GM10248 (cell line): ENCODE measurements at regions not wholly inside any gene's neighbourhood (a gene's known extent, or its start where the extent isn't known, plus 50 kb on each side); places are given as distances from the start of the nearest gene placed in this dataset.

Experiments
- CTCF ChIA-PET: fragments of 300-600 bp; sonication (Branson Sonifier 250); formaldehyde crosslinking; extraction: SDS; loops from one replicate; lab custom pipeline; 2021; ENCODE audit warnings: antibody characterized with exemption; lab: Yijun Ruan, JAX
- POLR2A ChIA-PET: fragments of 350-650 bp; sonication (Branson Sonifier 250); formaldehyde crosslinking; extraction: SDS; loops from one replicate; lab custom pipeline; 2020; ENCODE audit warnings: antibody characterized with exemption; lab: Yijun Ruan, JAX
- DNase-seq: peaks from one replicate; pipeline ENCODE4 v3.0.0; 2012; ENCODE audit errors: extremely low spot score
- CTCF ChIP-seq: IDR thresholded peaks from 2 replicates; pipeline ENCODE4 v1.5.1; 2012; ENCODE audit warnings: mild to moderate bottlenecking, low read depth; ENCODE audit errors: extremely low read depth, missing control alignments, control extremely low read depth

GRCh38 chr3:25043749-25044148 is 384.3 kb upstream of the RARB start:
- CTCF ChIA-PET = interaction anchor here (2.5 kb wide), 1 partner anchor 11 kb away, joined by 26 read pairs; no protein-coding TSS in a partner anchor
- no peak for TF ChIP-seq CTCF
- no peak for DNase-seq
- POLR2A ChIA-PET = no interaction called here

DNA sequence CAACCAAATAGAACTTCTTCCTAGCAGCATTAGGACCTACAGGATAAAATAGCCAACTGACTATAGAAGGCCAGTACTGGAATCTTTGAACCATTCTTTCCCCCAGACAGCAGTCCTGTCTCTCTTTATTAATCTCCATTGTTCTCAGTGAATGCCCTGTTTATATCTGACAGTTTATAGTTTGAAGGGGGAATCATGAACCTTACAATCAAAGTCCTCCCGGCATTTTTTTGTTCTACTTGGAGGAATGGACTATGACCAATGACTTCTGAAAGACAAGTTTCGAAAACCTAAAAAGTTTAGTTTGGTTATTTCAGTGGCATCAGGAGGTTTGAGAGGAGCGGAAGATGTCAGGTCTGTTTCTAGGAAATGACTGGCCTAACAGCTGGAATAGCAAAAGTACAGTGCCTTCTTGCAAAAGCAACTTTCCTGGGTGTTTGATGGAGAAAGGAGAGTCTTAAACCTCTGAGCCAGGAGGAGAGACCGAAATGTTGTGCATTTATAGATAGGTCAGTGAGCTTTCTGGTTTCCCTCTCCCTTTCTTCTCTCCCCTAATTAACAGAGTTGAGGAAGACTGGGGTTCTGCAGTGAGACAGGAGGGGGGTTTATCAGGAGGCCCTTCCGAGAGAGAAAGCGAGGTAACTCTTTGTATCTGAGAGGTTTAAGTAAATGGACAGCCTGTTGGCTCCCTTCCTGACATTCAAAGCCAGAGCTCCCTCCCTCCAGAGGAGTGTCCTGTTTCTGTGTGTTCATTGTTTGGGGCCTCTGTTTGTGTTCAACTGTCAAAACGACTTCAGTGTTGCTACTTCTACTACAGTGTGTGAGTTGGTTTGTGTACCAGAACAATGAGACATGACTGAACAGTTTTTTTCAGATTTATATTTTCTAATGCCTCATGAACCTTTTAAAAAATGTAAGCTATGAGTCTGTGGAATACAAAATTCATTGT is 383.0 kb upstream of the RARB start:
- TF ChIP-seq CTCF = no peak
- no peak for DNase-seq
- POLR2A ChIA-PET = no interaction called here
- CTCF ChIA-PET = interaction anchor here (1.2 kb wide), 1 partner anchor 12 kb away, joined by 4 read pairs; no protein-coding TSS in a partner anchor

DNA sequence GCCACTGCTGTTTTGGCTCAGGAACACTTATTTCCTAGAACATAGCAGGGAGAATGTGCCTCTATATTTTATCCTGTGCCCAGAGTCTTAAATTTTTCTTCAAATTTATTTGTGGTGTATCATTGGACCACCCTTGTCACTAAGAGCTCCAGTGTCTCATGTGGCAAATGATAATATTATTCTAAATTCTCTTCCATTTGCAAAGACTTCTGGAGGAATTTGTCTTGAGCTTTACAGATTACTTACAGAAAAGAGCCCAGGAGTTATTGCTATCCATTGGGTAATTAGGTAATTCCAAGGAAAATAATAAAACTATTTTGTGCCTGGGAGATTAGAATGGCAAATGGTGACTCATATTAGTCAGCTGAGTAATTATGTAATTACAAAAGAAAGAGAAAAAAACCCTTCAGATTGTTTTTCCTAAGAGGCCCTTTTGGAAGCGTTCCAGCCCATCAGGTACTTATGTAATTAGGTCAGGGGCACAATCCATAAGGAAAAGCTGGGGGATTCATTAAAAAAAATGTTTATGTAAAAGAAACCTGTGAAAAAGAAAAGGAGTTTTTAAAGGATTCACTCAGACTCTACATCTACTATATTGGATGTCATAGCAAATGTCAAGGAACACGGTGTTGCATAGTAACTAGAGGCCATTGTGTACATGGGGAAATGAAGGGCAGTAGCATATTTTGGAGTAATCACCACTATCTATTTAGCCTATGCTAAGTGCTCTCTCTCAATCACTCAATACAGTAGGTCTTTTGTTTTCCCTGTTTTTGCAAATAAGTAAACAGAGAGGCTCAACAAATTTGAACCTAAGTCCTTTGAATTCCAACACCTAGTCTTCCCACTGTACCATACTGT is 380.9 kb upstream of the RARB start:
- DNase-seq = no peak
- no peak for TF ChIP-seq CTCF
- CTCF ChIA-PET = interaction anchor here (1.3 kb wide), 1 partner anchor 14 kb away, joined by 7 read pairs; no protein-coding TSS in a partner anchor
- POLR2A ChIA-PET = no interaction called here

- no peak for TF ChIP-seq CTCF
- DNase-seq = no peak
- ChIA-PET POLR2A (no interaction called here), CTCF (interaction anchor here (1.4 to 2.5 kb wide), 2 partner anchors 10 to 17 kb away, joined by 4 to 7 read pairs; no protein-coding TSS in a partner anchor)
Measured at GRCh38 chr3:25049304-25049703, 378.8 kb upstream of the RARB start.

DNA sequence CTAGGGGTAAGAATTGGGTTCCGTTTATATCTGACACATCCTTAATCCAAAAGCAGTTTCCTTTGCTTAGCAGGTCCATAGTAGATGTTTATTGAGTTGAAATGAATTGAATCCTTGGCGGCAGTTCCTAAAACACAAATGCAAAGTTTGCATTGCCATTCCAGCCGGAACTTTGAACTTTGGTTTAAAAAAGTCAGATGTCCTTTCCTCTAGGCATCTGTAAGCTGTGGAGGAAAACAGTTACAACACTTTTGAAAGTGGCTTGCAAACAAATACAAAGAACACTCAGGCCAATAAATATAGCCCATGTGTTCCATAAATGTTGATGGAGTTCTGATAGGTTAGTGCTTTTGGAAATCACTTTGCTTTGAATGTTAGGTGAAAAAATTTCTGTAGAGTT is 374.7 kb upstream of the RARB start:
- ChIA-PET CTCF (interaction anchor here (2.8 kb wide), 1 partner anchor 19 kb away, joined by 11 read pairs; no protein-coding TSS in a partner anchor), POLR2A (no interaction called here)
- no peak for DNase-seq
- TF ChIP-seq CTCF = no peak
